HUES48 (cell line): ENCODE measurements at regions not wholly inside any gene's neighbourhood (a gene's known extent, or its start where the extent isn't known, plus 50 kb on each side); places are given as distances from the start of the nearest gene placed in this dataset.
"Not testable (repeated sequence)": the region's sequence is repeated elsewhere in the genome, so short reads cannot be mapped to it uniquely, and the experiment has no call there.

Experiments
- H3K27ac ChIP-seq: one replicate; pipeline ENCODE4 v1.7.0; 2013; ENCODE audit warnings: low read depth, low read length, inconsistent platforms
- H3K27me3 ChIP-seq: 2 replicates; pipeline ENCODE4 v1.6.1; 2013; ENCODE audit warnings: mild to moderate bottlenecking, low read length; ENCODE audit not compliant: control insufficient read depth, insufficient read depth
- H3K36me3 ChIP-seq: 2 replicates; pipeline ENCODE4 v1.6.1; 2013; ENCODE audit warnings: low read length; ENCODE audit not compliant: control insufficient read depth, insufficient read depth
- H3K4me1 ChIP-seq: 2 replicates; pipeline ENCODE4 v1.6.1; 2013; ENCODE audit warnings: mild to moderate bottlenecking, low read length; ENCODE audit not compliant: control insufficient read depth, insufficient read depth
- H3K4me3 ChIP-seq: 2 replicates; pipeline ENCODE4 v1.5.1; 2013; ENCODE audit warnings: mild to moderate bottlenecking, low read depth, low read length
- H3K9ac ChIP-seq: 2 replicates; pipeline ENCODE4 v1.6.1; 2013; ENCODE audit warnings: mild to moderate bottlenecking, low read depth, low read length, moderate library complexity
- H3K9me3 ChIP-seq: 2 replicates; pipeline ENCODE4 v1.6.1; 2013; ENCODE audit warnings: low read length; ENCODE audit not compliant: control insufficient read depth, insufficient read depth

DNA sequence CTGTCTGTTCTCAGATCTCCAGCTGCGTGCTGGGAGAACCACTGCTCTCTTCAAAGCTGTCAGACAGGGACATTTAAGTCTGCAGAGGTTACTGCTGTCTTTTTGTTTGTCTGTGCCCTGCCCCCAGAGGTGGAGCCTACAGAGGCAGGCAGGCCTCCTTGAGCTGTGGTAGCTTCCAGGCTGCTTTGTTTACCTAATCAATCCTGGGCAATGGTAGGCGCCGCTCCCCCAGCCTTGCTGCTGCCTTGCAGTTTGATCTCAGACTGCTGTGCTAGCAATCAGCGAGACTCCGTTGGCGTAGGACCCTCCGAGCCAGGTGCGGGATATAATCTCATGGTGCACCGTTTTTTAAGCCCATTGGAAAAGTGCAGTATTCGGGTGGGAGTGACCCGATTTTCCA lies 1240.0 kb downstream of the EFNA5 start:
- H3K9me3 ChIP-seq, H3K36me3 ChIP-seq, H3K27me3 ChIP-seq, H3K27ac ChIP-seq, H3K4me1 ChIP-seq, H3K9ac ChIP-seq, H3K4me3 ChIP-seq: not testable (repeated sequence)

DNA sequence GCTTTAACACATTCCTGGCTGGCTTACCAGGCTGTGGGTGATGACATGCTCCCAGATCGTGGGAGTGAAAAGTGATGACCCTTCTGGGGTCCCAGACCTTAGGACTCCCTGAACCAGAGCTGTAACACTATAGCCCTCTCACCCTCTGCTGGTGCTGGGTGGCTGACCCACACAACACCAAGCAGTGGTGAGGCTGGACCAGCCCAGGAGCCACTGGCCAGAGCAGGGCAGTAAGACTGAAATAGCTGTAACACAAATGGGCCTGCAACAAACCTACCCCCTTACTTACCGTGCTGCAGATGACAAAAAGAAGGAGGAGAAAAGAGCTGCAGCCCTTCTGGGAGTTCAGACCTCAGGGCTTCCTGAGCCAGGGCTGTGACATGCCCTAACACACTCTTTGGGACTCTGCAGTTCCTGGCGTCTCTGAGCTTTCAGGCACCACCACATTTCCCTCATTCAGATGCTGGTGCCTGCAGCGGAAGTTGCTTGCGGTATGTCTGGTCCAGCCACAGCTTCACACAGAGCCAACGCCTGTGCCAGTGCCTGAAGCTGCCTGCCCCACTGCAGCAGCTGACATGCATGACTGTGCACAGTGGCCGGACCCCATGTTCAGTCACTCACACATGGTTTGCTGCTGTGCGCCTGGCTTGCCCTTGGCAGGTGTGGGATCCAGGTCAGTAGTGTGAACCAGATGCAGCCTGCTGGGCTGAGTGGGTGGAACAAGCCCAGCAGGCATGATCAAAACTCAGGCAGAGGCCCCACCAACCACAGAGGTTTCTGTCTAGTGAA lies 1247.4 kb downstream of the EFNA5 start:
- H3K27me3 ChIP-seq: no peaks in the 10 kb centered on the region
- no peak overlapping the region for H3K9ac ChIP-seq

DNA sequence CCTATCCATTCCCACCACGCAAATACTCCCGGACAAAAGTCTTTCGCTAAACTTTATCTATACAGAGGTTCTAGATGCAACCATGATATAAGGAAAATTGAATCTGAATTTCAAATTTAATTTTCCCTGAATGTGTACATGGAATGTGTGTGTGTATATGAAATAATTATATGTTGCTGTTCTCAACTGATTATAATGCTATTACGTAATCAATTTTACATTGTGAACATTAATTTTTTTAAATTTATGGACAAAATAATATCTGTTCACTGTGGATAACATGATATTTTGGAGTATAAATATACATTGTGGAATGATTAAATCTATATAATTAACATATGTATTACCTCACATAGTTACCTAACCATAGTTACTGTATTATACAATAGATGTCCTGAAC lies 1250.6 kb downstream of the EFNA5 start:
- Histone ChIP-seq H3K27me3 (no peaks in the 10 kb centered on the region), H3K9me3 (peaks cover 8% of the 10 kb centered on the region; the same call in 1 of the 2 replicates), H3K4me3 (no peak overlapping the region), H3K36me3 (no peaks in the 10 kb centered on the region), H3K4me1 (no peaks in the 10 kb centered on the region), H3K9ac (no peak overlapping the region), H3K27ac (no peak overlapping the region)

More for the DNA sequence above, 1247.4 kb downstream of the EFNA5 start:
- H3K9me3 ChIP-seq: peaks cover 8% of the 10 kb centered on the region; the same call in 1 of the 2 replicates
- no peaks in the 10 kb centered on the region for H3K4me1 ChIP-seq
- no peaks in the 10 kb centered on the region for H3K36me3 ChIP-seq
- no peak overlapping the region for H3K27ac ChIP-seq
- H3K4me3 ChIP-seq: no peak overlapping the region

DNA sequence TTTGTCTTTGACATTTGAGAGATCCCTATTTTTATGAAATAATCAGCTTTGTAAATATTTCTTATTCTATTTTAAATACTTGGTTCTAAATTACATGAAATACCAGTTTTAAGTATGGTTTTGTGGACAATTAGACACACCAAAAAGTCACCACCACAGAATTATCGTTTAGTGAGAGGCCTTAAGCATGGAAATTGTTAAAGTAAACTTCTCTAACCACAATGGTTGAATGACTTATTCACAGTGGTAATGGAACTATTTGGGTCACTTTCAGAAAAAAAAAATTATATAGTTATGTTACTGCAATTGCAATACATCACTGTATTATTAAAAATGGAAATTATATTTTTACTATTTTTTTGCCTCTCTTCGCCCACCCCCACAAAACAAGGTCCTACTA lies 1252.5 kb downstream of the EFNA5 start:
- Histone ChIP-seq H3K9ac (no peak overlapping the region), H3K27ac (no peak overlapping the region), H3K27me3 (no peaks in the 10 kb centered on the region), H3K9me3 (peaks cover 6% of the 10 kb centered on the region; the same call in 1 of the 2 replicates), H3K4me1 (no peaks in the 10 kb centered on the region), H3K4me3 (no peak overlapping the region), H3K36me3 (no peaks in the 10 kb centered on the region)

DNA sequence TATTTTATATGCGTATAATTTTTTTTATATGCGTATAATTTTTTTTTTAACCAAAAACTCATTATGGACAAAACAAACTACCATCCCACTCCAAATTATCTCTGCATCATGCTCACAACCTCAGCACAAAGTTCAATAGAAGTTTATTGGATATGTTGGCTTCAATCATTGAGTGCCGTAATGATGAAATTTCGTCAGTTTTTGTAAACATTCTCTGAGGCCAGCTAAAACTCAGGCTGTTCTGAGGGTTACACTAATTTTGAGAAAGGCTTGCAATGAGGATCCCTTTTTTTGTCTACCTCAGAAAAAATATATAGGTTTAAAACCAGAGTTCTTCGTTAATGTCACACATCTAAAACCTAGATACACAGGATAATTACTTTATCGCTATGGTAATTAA lies 1253.2 kb downstream of the EFNA5 start:
- H3K36me3 ChIP-seq: no peaks in the 10 kb centered on the region
- no peaks in the 10 kb centered on the region for H3K9me3 ChIP-seq
- H3K27me3 ChIP-seq: no peaks in the 10 kb centered on the region
- H3K27ac ChIP-seq: no peak overlapping the region
- H3K4me3 ChIP-seq: no peak overlapping the region
- no peaks in the 10 kb centered on the region for H3K4me1 ChIP-seq
- H3K9ac ChIP-seq: no peak overlapping the region

DNA sequence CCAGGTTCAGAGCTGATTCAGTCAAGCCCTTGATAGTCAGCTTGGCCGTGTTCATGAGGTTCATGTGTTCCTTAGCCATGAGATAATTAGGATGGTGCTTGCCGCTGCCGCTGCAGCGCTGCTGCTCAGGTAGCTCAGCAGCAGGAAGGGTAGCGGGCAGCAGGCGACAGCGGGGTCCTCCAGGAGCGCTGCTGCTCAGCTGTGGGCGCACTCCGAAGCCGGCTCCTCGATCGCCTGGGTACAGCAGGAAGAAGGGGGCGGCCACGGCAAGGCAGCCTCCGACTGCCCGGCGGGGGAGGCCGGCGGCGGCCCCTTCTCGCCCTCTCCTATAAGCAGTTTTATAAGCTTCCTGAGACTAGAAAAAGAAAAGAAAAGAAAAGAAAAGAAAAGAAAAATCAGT lies 1253.6 kb downstream of the EFNA5 start:
- Histone ChIP-seq H3K36me3 (no peaks in the 10 kb centered on the region), H3K9me3 (no peaks in the 10 kb centered on the region), H3K9ac (no peak overlapping the region), H3K27ac (no peak overlapping the region), H3K4me3 (no peak overlapping the region), H3K4me1 (no peaks in the 10 kb centered on the region), H3K27me3 (no peaks in the 10 kb centered on the region)

DNA sequence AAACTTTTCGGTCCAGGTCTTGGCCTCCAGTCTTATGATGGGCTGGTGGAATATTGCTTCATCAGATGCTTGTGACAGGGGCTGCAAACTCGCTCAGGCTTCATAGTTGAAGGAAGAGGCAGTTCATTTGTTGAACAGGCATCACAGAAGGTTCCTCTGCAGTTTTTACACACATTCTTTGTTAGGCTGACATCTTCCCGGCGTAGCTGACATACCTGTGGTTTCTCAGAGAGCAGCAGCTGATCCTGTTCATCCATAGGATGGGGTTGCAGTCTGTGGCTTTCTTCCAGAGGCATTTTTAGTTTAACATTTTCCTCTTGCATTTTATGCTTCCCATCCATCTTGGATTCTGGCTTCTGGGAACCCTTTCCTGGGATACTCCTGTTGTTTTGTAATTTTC lies 1255.2 kb downstream of the EFNA5 start:
- no peaks in the 10 kb centered on the region for H3K36me3 ChIP-seq
- no peak overlapping the region for H3K9ac ChIP-seq
- H3K4me1 ChIP-seq: no peaks in the 10 kb centered on the region
- H3K27ac ChIP-seq: no peak overlapping the region
- H3K4me3 ChIP-seq: no peak overlapping the region
- no peaks in the 10 kb centered on the region for H3K27me3 ChIP-seq
- H3K9me3 ChIP-seq: no peaks in the 10 kb centered on the region

DNA sequence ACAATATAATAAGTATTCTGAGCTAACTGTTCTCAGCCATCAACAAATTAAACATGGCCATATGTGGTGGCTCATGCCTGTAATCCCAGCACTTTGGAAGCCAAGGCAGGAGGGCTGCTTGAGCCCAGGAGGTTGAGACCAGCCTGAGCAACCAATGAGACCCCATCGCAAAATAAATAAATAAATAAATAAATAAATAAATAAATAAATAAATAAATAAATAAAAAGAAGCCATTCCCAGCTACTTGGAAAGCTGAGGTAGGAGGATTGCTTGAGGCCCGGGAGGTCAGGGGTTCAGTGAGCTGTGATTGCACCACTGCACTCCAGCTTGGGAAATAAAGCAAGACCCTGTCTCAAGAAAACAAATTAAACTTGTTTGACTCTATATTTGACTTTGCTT lies 1256.4 kb downstream of the EFNA5 start:
- Histone ChIP-seq H3K9me3 (no peaks in the 10 kb centered on the region), H3K27me3 (no peaks in the 10 kb centered on the region), H3K4me3 (no peak overlapping the region), H3K4me1 (no peaks in the 10 kb centered on the region), H3K9ac (no peak overlapping the region), H3K27ac (no peak overlapping the region), H3K36me3 (no peaks in the 10 kb centered on the region)

DNA sequence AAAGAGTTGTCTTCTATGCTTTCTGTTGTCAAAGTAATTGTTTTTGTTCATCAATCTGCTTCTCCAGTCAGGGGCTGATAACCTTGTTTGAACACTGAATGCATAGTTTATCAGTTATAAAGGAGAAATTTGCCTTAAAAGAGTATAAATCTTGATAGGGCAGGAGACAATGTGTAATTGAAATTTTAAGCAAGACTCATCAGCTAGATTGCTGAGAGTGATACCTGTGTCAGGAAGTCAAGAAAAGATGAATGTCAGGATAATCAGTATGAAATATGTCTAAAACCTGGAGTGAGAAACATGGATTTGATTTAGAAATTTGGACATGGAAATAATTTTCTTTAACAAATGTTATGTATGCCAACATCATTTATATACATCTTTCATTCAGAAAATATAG lies 1258.1 kb downstream of the EFNA5 start:
- no peaks in the 10 kb centered on the region for H3K9me3 ChIP-seq
- no peak overlapping the region for H3K4me3 ChIP-seq
- H3K4me1 ChIP-seq: no peaks in the 10 kb centered on the region
- no peaks in the 10 kb centered on the region for H3K36me3 ChIP-seq
- H3K27ac ChIP-seq: no peak overlapping the region
- H3K27me3 ChIP-seq: no peaks in the 10 kb centered on the region
- H3K9ac ChIP-seq: no peak overlapping the region

DNA sequence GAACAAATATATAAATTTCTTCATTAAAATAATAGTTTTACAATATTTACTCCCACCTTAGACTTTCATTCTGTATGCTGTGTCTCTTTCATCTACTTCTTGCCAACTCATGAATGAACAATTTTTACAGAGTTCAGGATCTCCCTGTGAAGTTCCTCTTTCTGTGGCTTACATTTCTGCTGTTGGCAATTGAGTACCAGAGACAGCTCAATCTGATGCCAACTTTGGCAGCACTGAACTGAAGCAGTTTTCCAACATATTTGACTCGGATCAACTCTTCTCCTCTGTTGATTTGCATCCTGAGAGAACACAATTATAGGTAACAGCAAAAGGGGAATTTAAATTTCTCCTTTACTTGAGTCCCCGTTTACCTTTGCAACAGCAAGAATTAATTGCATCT lies 1262.2 kb downstream of the EFNA5 start:
- Histone ChIP-seq H3K9me3 (no peaks in the 10 kb centered on the region), H3K4me1 (no peaks in the 10 kb centered on the region), H3K9ac (no peak overlapping the region), H3K36me3 (no peaks in the 10 kb centered on the region), H3K27ac (no peak overlapping the region), H3K27me3 (no peaks in the 10 kb centered on the region), H3K4me3 (no peak overlapping the region)

DNA sequence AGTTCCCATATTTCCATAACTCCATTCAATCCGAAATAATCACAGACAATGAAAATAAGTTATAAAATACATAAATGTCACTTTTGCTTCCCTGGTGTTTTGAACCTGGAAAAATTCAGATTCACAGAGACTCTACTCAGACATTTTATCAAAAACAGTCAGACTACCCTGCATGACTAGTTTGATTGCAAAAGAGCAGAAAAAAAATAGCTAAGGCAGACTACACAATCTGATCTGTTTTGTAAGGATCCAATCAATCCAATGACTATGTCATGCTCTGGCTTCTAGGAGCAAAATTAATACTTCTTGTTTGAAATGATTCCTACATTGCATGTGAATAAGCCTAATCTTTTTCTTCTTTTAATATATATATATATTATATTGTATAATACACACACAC lies 1262.6 kb downstream of the EFNA5 start:
- H3K36me3 ChIP-seq: no peaks in the 10 kb centered on the region
- H3K9me3 ChIP-seq: no peaks in the 10 kb centered on the region
- no peaks in the 10 kb centered on the region for H3K27me3 ChIP-seq
- H3K4me1 ChIP-seq: no peaks in the 10 kb centered on the region
- no peak overlapping the region for H3K4me3 ChIP-seq
- H3K27ac ChIP-seq: no peak overlapping the region
- H3K9ac ChIP-seq: no peak overlapping the region
